NOMO-1 treated with dmso at 0.1 percent for 144 hours (cell line): ENCODE measurements at regions not wholly inside any gene's neighbourhood (a gene's known extent, or its start where the extent isn't known, plus 50 kb on each side); places are given as distances from the start of the nearest gene placed in this dataset.

Experiments used
- DNase-seq: peaks from one replicate; lab custom pipeline; 2025; ENCODE audit not compliant: unreplicated experiment; lab: John Stamatoyannopoulos, UW

GRCh38 chr12:118606690-118607089 lies 230.3 kb downstream of the SUDS3 start:
- no peak for DNase-seq

GRCh38 chr12:118607831-118608230 lies 231.5 kb downstream of the SUDS3 start:
- no peak for DNase-seq

DNA sequence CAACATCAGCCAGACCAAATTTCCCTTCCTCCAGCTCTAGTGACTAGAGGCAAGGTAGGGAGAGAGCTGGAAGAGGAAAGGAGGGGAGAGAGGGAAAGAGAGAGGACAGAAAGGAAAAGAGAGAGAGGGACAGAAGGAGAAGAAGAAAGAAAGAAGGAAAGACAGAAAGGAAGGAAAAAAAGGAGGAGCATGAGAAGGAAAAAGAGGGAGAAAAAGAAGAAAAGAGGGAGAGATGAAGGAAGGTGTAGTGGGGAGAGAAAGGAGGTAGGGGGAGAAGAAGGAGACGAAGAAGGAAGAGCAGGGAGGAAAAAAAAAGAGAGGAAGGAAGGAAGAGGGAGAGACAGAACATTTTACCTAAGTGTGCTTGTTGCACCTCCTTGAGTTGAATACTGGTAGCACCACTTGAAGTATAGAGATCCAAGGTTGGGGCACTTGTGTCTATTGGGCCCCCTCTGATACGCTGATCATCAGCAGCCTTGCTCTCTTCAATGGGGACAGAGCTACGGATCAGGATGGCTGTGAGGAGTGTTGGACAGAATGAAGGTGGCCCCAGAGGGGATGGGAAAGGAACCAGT lies 232.5 kb downstream of the SUDS3 start:
- DNase-seq: no peak

DNA sequence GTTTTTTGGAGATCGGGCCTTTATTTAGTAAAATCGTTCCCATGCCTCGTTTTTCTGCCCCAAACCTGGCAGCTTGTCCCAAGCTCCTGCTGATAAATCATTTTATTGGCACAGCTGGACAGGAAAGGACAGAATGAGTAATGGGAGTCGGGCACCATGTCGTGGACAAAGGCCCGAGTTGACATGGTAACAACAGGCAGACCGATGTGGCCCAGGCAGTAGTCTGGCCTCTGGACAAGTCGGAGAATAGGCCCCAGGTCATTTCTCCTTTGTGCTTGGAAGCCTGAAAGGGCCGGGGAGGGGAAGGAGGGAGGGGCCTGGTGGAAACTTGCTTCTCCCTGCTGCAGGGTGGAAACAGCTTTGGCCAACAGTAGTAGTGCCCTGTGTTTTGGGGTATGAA lies 234.9 kb downstream of the SUDS3 start:
- no peak for DNase-seq

- DNase-seq: no peak
Observed at GRCh38 chr12:118611770-118612169, 235.4 kb downstream of the SUDS3 start.

DNA sequence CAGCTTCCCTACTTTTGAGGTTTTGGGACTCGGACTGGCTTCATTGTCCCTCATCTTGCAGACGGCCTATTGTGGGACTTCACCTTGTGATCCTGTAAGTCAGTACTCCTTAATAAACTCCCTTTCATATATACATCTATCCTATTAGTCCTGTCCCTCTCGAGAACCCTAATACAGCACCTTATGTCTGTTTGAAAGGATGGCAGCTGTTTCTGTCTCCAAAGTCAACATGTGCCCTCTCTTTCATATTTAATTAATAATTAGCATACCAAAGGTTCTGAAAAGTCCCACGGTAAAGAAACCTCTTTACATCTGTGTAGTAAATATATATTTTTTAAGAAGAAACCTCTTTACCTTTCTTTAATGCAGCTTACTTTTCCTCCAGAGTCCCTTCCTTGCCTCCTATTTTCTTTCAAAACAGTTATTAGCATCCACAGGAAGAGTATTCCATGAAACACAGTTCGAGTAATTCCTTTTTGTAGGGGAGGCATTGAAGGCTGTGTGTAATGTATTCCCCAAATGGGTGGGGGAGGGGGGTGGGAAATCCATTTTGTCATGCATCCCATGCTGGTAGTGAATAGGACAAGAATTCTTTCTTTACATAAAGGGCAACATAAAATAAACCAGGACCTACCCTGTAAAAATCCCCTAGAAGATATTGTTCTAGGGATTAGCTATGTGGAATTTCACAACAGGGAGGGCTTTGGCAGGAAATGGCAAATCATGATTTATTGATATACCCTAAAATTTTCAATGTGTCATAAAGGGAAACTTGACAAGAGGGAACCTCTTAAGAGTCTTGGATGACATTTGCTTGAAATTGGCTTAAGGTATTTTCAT lies 241.5 kb downstream of the SUDS3 start:
- no peak for DNase-seq

DNA sequence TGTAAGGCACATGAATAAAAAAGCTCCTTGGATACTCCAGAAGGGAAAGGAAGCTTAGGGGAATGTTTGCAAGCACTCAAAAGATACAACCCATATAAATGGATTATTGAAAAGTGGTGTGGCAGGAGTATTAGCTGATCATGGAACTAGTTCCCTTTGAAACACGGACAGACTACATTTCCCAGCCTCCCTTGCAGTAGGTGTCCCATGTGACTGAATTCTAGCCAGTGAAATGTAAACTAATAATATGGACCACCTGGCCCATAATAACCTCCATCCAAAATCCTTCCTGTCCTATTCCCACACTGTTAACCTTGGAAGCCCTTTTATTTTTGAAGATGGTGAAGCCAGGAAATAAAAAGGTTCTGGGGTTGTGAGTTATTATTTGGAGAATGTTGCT lies 242.3 kb downstream of the SUDS3 start:
- DNase-seq: no peak

DNA sequence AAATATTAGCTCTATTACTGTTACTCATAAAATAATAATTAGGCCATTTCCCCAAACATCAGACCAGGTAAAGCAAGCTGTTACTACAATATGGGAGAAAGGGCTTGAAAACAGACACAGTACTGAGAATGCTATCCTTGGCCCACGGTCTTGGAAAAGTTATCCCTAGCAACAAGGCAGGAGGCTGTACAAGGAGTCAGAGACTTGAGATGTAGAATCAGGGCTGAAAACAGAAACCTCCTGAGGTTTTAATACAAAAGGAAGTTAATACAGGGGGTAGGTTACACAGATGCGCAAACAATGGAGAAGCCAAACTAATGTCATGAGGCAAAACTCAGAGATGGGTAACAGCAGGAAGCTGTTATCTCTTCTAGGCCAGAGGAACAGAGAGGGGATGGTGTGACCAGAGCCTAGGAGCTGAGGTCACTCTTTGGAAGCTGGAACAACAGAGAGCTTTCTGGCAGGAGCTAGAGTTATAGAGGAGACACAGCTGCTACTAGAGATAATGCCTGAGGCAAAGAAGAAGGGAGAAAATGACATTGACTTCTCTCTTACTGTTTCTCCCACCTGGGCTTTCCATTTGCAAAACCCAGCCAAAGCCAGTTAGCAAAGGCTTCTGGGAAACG lies 248.8 kb downstream of the SUDS3 start:
- DNase-seq: no peak

DNA sequence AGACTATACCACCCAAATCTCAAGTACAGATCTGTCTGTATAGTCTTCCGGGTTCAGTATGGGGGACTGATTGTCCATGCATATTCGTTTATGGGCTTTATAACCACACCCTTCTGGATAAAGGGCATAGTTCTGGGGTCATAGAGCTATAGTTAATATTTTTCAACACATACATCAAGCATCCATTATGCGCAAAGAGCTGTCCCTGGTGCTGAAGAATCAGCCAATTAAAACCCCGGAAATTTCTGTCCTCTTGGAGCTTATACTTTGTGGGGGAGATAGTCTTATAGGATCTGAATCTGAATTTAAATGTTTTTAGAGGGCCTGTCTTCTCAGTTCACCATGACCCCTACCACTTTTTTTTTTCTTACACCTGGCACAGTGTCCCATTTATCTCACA lies 256.7 kb downstream of the SUDS3 start:
- no peak for DNase-seq

DNA sequence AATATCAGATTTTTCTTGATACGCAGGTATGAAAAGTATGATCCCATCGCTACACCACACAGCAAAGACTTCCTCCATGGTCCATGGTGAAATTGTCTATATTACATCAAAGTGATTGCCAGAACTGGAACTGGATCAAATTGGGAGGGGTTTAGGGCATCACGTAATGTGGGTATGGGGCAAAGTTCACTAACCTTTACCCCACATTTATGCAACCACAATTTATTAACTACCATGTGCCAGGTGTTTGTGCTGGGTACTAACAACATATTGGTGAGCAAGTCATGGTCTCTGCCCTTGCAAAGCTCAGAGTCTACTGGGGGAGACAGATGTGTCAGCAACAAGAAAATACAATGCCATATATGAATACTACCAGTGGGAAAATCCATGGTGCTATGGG lies 258.9 kb downstream of the SUDS3 start:
- DNase-seq: no peak

GRCh38 chr12:118637767-118638370 lies 261.5 kb downstream of the SUDS3 start:
- DNase-seq: no peak

DNA sequence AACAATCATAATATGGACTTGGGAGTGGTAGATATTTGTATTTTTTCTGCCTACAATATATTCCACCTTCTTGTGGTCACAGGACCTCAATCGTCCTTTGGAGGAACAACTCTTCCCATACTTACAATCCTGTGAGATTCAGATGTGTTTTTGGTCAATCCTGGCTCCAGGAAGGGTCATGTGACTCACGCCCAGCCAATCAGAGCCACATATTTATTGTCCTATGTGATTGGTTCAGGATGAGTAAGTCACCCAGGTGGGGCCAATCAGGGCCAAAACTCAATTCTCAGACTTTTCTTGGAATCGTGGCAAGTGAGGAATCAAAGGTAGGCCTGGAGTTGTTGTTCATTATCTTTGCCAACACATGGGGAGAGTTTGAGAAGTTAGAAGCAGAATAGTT lies 264.9 kb downstream of the SUDS3 start:
- no peak for DNase-seq

- no peak for DNase-seq
Observed at GRCh38 chr12:118645219-118645618, 268.9 kb downstream of the SUDS3 start.

DNA sequence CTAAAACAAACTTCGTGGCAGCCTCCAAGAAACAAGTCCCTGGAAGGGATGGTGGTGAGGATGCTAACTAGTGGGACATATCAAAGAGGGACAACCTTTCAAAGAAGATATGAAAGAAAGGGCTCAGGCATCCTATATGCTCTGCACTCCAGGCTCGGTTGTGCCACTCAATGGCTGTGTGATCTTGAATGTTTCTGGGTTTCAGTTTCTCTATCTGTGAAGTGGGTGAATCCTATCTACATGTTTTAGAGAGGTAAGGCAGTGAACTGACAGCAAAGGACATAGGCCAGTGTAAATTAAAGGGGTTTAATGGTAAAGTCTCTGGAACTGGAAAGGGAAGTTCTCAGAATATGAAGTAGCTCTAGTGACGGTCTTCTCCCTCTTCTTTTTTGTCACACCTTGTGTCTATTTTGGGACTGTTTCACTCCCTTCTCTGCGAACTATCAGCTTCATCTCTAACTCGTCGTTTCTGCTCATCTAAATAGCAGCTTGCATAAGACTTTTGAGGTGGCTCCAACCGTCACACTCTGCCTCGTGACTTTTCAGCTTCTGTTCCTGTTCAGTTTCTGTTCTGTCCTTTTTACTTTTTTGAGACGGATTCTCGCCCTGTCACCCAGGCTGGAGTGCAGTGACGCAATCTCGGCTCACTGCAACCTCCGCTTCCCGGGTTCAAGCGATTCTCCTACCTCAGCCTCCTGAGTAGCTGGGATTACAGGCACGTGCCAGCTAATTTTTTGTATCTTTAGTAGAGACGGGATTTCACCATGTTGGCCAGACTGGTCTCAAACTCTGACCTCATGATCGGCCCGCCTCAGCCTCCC lies 273.6 kb downstream of the SUDS3 start:
- no peak for DNase-seq

DNA sequence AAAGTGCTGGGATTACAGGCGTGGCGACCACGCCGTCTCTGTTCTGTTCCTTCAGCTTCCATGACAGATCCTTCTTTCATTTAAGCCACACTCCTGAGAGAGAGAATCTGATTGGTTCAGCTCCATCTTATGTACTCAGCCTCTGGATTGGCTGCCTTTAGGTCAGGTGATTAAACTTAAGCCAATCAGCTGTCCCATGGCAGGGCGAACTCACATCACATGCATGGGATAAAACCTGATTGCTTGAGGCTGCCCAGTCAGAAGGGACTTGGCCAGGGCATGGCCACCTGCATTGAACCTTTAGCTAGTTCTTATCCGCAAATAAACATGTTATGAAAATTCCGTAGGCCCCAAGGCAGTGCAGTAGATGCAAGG lies 274.2 kb downstream of the SUDS3 start:
- no peak for DNase-seq

- DNase-seq: no peak
Observed at GRCh38 chr12:118651487-118651886, 275.1 kb downstream of the SUDS3 start.

- no peak for DNase-seq
Observed at GRCh38 chr12:118655588-118655987, 279.2 kb downstream of the SUDS3 start.

GRCh38 chr12:118680356-118680963 lies 300.9 kb upstream of the SRRM4 start:
- no peak for DNase-seq

DNA sequence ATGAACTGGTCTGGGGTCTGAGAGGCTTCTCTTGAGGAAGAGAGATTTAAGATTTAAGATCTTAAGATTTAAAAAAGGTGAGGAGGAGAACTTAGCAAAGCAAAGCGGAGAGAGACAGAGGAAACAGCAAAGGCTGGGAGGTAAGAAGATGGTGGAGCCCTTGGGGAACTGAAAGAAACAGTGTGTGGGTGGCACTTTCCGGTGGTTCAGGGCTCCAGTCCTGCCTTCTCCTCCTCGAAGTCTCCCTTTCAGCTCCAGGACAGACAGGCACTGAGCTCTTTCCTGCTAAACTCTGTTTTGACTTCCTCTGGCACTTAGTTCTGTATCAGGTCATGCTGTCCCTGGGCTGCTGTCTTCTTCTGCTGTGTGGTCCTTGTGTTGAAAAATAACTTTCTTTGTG lies 298.7 kb upstream of the SRRM4 start:
- DNase-seq: no peak

DNA sequence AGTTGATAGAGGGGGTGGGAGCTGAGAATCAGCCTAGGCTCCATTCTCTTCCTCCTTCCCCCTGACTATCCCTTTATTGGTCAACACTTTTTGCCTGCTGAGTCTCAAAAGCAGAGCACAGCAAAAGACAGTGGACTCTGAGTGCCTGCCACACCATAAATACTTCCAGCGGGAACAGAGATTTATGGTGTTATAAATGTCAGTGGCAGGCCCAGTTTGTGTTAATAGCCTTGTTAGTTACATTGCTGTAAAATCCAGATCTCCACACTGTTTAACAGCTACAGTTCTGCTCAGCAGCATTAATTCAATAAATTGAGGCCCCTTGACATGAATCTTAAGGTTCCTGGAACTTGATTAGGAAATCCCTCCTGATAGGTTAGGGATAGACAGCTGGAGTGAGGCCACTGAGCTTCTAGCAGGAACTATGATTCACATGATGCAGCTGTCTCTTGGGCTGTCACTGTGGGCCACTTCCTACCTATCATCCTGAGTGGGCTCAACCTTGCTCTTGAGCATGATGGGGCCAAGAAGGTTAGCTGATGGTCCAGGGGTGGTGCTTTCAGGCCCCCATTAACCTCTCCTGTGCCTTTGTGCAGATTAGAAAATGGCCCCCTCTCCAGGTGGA lies 295.2 kb upstream of the SRRM4 start:
- DNase-seq: no peak
